ENCODE measurements at regions not wholly inside any gene's neighbourhood (a gene's known extent, or its start where the extent isn't known, plus 50 kb on each side); places are given as distances from the start of the nearest gene placed in this dataset.

DNA sequence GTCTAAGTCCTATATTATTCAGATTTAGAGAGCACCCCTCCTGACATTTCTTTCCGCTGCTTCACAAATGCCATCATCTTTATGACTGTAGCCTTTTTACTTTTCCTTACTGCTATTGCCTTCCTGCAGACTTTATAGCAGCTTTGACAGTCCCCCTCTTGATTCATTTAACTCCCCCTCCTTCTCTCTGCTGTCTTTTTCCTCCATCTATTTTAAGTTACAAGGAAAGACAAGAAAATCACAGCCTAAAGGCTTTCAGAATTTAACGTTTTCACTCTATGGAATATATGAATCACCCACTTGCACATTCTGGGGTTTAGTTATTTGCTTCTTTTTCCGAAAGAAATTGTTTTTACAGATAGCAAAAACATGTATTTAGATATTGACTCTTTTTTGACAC is 183.4 kb upstream of the SETBP1 start:
- Histone ChIP-seq H3K14ac (ENCODE audit: low read length) (no peak overlapping the region), H3K4me2 (ENCODE audit: insufficient read depth, low read length, poor library complexity, severe bottlenecking) (no peak overlapping the region), H3K9ac (ENCODE audit: low read depth, low read length, poor library complexity) (no peak overlapping the region), H2AK5ac (ENCODE audit: low read depth, low read length) (no peak overlapping the region), H2BK5ac (ENCODE audit: low read length) (no peak overlapping the region), H3K27me3 (ENCODE audit: control insufficient read depth in 3 of 3, insufficient read depth in 3 of 3, low read depth in 1 of 3, low read length in 3 of 3) (no peaks in the 10 kb centered on the region), H4K91ac (ENCODE audit: low read depth, low read length, poor library complexity) (no peak overlapping the region), H3K4me1 (ENCODE audit: control insufficient read depth in 2 of 2, insufficient read depth in 1 of 2, low read depth in 1 of 2, low read length in 2 of 2) (no peaks in the 10 kb centered on the region), H2BK12ac (ENCODE audit: low read length) (no peak overlapping the region), H3K4me3 (ENCODE audit: low read length in 2 of 2) (no peak overlapping the region), H4K8ac (ENCODE audit: low read depth, low read length) (no peak overlapping the region), H3K23ac (ENCODE audit: low read depth, low read length, poor library complexity) (no peak overlapping the region), H2AFZ (ENCODE audit: low read length) (no peak overlapping the region), H3K36me3 (replicated peaks in 1 of 2; ENCODE audit: control insufficient read depth in 2 of 2, insufficient read depth in 2 of 2, low read length in 2 of 2) (no peaks in the 10 kb centered on the region), H2BK15ac (ENCODE audit: low read length) (no peak overlapping the region), H3K79me1 (ENCODE audit: low read depth, low read length) (no peaks in the 10 kb centered on the region), H3K9me3 (replicated peaks in 1 of 2; ENCODE audit: control insufficient read depth in 2 of 2, insufficient read depth in 1 of 2, low read depth in 1 of 2, low read length in 2 of 2) (no peaks in the 10 kb centered on the region), H3K4ac (ENCODE audit: low read length) (no peak overlapping the region), H2BK120ac (ENCODE audit: low read depth, low read length) (no peak overlapping the region), H3K18ac (ENCODE audit: low read length) (no peak overlapping the region), H3K27ac (replicated peaks; ENCODE audit: low read length) (no peak overlapping the region)
- no CpG with 5 or more reads among the region's 3 CpGs for WGBS, 2 donors (ENCODE audit: extremely low coverage in 2 of 2, insufficient read length in 2 of 2, insufficient replicate concordance in 1 of 2)
- no peak for DNase-seq (ENCODE audit: low spot score)

DNA sequence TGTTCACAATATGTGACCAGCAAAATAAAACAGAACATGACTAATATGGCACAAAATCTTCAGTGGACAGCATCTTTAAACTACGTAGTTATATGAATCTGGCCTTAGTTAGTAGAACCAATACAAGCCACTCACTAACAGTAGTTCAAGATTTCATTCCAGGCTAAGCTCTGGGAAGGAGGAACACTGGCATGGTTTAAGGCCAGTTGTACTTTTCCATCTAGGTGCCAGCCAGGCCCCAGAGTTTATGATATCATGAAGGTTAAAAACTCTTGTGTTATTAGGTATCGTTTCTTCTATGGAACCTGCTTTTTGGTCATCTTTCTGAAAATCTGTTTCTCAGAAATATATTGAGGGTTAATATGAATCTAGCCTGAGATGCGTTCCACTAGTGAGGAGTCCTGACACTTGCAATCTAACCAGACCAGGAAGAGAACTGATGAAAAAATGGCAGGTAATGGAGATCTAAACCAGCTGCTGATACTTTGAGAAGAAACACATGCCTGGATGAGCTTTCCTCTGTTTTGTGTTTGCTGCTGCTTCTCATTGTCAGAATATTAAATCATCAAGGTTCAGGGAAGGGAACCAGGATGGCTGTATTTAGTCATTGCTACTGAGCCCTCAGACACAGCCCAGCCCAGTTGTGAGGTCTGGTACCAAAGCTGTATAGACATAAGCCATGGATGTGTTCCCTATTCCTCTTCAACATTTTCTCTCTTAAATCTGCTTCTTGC is 182.8 kb upstream of the SETBP1 start:
- Histone ChIP-seq H3K14ac (ENCODE audit: low read length) (no peak overlapping the region), H2AK5ac (ENCODE audit: low read depth, low read length) (no peak overlapping the region), H4K8ac (ENCODE audit: low read depth, low read length) (no peak overlapping the region), H2AFZ (ENCODE audit: low read length) (no peak overlapping the region), H3K79me1 (ENCODE audit: low read depth, low read length) (no peaks in the 10 kb centered on the region), H3K23ac (ENCODE audit: low read depth, low read length, poor library complexity) (no peak overlapping the region), H3K18ac (ENCODE audit: low read length) (no peak overlapping the region), H3K27me3 (ENCODE audit: control insufficient read depth in 3 of 3, insufficient read depth in 3 of 3, low read depth in 1 of 3, low read length in 3 of 3) (no peaks in the 10 kb centered on the region), H3K4me1 (ENCODE audit: control insufficient read depth in 2 of 2, insufficient read depth in 1 of 2, low read depth in 1 of 2, low read length in 2 of 2) (no peaks in the 10 kb centered on the region), H2BK5ac (ENCODE audit: low read length) (no peak overlapping the region), H3K9ac (ENCODE audit: low read depth, low read length, poor library complexity) (no peak overlapping the region), H3K27ac (replicated peaks; ENCODE audit: low read length) (no peak overlapping the region), H3K4me2 (ENCODE audit: insufficient read depth, low read length, poor library complexity, severe bottlenecking) (no peak overlapping the region), H4K91ac (ENCODE audit: low read depth, low read length, poor library complexity) (no peak overlapping the region), H2BK15ac (ENCODE audit: low read length) (no peak overlapping the region), H2BK12ac (ENCODE audit: low read length) (no peak overlapping the region), H3K36me3 (replicated peaks in 1 of 2; ENCODE audit: control insufficient read depth in 2 of 2, insufficient read depth in 2 of 2, low read length in 2 of 2) (no peaks in the 10 kb centered on the region), H3K9me3 (replicated peaks in 1 of 2; ENCODE audit: control insufficient read depth in 2 of 2, insufficient read depth in 1 of 2, low read depth in 1 of 2, low read length in 2 of 2) (no peaks in the 10 kb centered on the region), H3K4ac (ENCODE audit: low read length) (no peak overlapping the region), H2BK120ac (ENCODE audit: low read depth, low read length) (no peak overlapping the region), H3K4me3 (ENCODE audit: low read length in 2 of 2) (no peak overlapping the region)
- DNase-seq (ENCODE audit: low spot score) = no peak
- WGBS, 2 donors (ENCODE audit: extremely low coverage in 2 of 2, insufficient read length in 2 of 2, insufficient replicate concordance in 1 of 2) = no CpG with 5 or more reads among the region's 3 CpGs

DNA sequence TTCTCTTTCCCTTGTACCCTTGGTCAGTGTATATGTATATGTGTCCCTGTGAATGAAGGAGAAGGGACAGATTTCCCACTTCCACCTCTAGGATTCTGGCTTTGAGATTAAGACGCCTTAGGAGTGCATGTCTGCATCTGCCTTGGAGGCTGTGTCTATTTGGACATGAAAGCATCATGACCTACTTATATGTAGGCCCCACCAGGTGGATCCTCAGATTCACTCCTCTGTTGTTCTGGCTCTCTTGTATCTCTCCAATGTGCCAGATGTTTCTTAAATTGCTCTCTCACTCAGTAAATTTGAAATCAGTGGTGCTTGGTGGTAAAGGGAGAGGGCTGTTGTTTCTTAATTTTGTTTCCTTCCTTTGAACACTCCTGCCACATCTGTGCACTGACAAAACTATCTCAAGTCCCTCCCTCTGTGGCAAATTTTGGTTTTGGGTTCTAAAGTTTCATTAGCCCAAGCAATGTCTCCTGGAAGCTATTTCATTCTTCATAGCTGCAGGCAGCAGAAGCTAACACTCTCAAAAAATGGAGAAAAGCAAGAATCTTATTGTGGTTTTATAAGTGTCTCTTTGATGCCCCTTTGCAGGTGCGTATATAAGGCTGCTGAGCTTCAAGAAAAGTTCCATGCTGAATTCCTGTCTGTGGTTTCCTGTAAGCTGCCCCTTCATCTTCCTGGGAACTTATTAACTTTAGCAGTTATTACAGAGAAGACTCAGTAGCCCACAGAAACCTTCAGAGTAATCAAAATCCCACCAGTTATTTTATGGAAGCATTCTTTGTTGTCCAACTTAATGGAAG is 179.7 kb upstream of the SETBP1 start:
- Histone ChIP-seq H2BK5ac (ENCODE audit: low read length) (no peak overlapping the region), H3K14ac (ENCODE audit: low read length) (no peak overlapping the region), H2AFZ (ENCODE audit: low read length) (no peak overlapping the region), H3K9me3 (replicated peaks in 1 of 2; ENCODE audit: control insufficient read depth in 2 of 2, insufficient read depth in 1 of 2, low read depth in 1 of 2, low read length in 2 of 2) (no peaks in the 10 kb centered on the region), H2BK15ac (ENCODE audit: low read length) (no peak overlapping the region), H2AK5ac (ENCODE audit: low read depth, low read length) (no peak overlapping the region), H3K4ac (ENCODE audit: low read length) (no peak overlapping the region), H3K23ac (ENCODE audit: low read depth, low read length, poor library complexity) (no peak overlapping the region), H3K4me2 (ENCODE audit: insufficient read depth, low read length, poor library complexity, severe bottlenecking) (no peak overlapping the region), H3K18ac (ENCODE audit: low read length) (no peak overlapping the region), H2BK120ac (ENCODE audit: low read depth, low read length) (no peak overlapping the region), H3K36me3 (replicated peaks in 1 of 2; ENCODE audit: control insufficient read depth in 2 of 2, insufficient read depth in 2 of 2, low read length in 2 of 2) (no peaks in the 10 kb centered on the region), H3K9ac (ENCODE audit: low read depth, low read length, poor library complexity) (no peak overlapping the region), H3K4me1 (ENCODE audit: control insufficient read depth in 2 of 2, insufficient read depth in 1 of 2, low read depth in 1 of 2, low read length in 2 of 2) (no peaks in the 10 kb centered on the region), H3K79me1 (ENCODE audit: low read depth, low read length) (no peaks in the 10 kb centered on the region), H4K91ac (ENCODE audit: low read depth, low read length, poor library complexity) (no peak overlapping the region), H3K27ac (replicated peaks; ENCODE audit: low read length) (no peak overlapping the region), H2BK12ac (ENCODE audit: low read length) (no peak overlapping the region), H4K8ac (ENCODE audit: low read depth, low read length) (no peak overlapping the region), H3K4me3 (ENCODE audit: low read length in 2 of 2) (no peak overlapping the region), H3K27me3 (ENCODE audit: control insufficient read depth in 3 of 3, insufficient read depth in 3 of 3, low read depth in 1 of 3, low read length in 3 of 3) (no peaks in the 10 kb centered on the region)
- WGBS, 2 donors (ENCODE audit: extremely low coverage in 2 of 2, insufficient read length in 2 of 2, insufficient replicate concordance in 1 of 2) = no CpG with 5 or more reads among the region's 2 CpGs
- no peak for DNase-seq (ENCODE audit: low spot score)

DNA sequence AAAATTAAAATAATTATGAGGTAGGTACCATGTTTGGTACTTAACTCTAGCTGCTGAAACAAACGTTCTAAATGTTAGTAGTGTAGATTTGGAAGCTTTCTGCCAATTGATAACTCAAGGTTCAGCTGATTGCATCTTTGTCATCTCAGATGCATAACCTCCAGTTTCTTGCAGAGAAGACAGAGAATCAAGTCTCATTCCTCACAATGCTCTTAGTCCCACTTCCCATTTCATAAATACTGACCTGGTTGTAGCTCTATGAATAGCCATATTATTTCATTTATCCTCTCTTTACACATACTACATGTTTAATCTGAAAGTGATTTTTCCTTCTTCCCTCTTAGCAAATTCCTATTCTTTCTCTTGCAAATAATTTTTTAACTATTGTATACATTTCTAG is 178.5 kb upstream of the SETBP1 start:
- H3K79me1 ChIP-seq (ENCODE audit: low read depth, low read length) = no peaks in the 10 kb centered on the region
- WGBS, 2 donors (ENCODE audit: extremely low coverage in 2 of 2, insufficient read length in 2 of 2, insufficient replicate concordance in 1 of 2) = no CpG with 5 or more reads among the region's 1 CpG
- no peak overlapping the region for H3K27ac ChIP-seq (replicated peaks; ENCODE audit: low read length)
- no peak overlapping the region for H2BK120ac ChIP-seq (ENCODE audit: low read depth, low read length)
- H3K4me2 ChIP-seq (ENCODE audit: insufficient read depth, low read length, poor library complexity, severe bottlenecking) = no peak overlapping the region
- H3K14ac ChIP-seq (ENCODE audit: low read length) = no peak overlapping the region
- H3K4me3 ChIP-seq (ENCODE audit: low read length in 2 of 2) = no peak overlapping the region
- H4K8ac ChIP-seq (ENCODE audit: low read depth, low read length) = no peak overlapping the region
- DNase-seq (ENCODE audit: low spot score) = no peak
- H3K23ac ChIP-seq (ENCODE audit: low read depth, low read length, poor library complexity) = no peak overlapping the region
- no peak overlapping the region for H3K4ac ChIP-seq (ENCODE audit: low read length)
- no peak overlapping the region for H4K91ac ChIP-seq (ENCODE audit: low read depth, low read length, poor library complexity)
- no peaks in the 10 kb centered on the region for H3K4me1 ChIP-seq (ENCODE audit: control insufficient read depth in 2 of 2, insufficient read depth in 1 of 2, low read depth in 1 of 2, low read length in 2 of 2)
- no peaks in the 10 kb centered on the region for H3K36me3 ChIP-seq (replicated peaks in 1 of 2; ENCODE audit: control insufficient read depth in 2 of 2, insufficient read depth in 2 of 2, low read length in 2 of 2)
- no peak overlapping the region for H2BK12ac ChIP-seq (ENCODE audit: low read length)
- no peak overlapping the region for H2AFZ ChIP-seq (ENCODE audit: low read length)
- H3K9ac ChIP-seq (ENCODE audit: low read depth, low read length, poor library complexity) = no peak overlapping the region
- no peak overlapping the region for H3K18ac ChIP-seq (ENCODE audit: low read length)
- no peak overlapping the region for H2BK5ac ChIP-seq (ENCODE audit: low read length)
- H2AK5ac ChIP-seq (ENCODE audit: low read depth, low read length) = no peak overlapping the region
- no peak overlapping the region for H2BK15ac ChIP-seq (ENCODE audit: low read length)
- no peaks in the 10 kb centered on the region for H3K9me3 ChIP-seq (replicated peaks in 1 of 2; ENCODE audit: control insufficient read depth in 2 of 2, insufficient read depth in 1 of 2, low read depth in 1 of 2, low read length in 2 of 2)
- H3K27me3 ChIP-seq (ENCODE audit: control insufficient read depth in 3 of 3, insufficient read depth in 3 of 3, low read depth in 1 of 3, low read length in 3 of 3) = no peaks in the 10 kb centered on the region
